Activated CD4-positive, alpha-beta T cell treated with anti-CD3 and anti-CD28 coated beads, Interleukin-2, amount 50 U/mL, for 4 hours (primary cell): ENCODE measurements at regions not wholly inside any gene's neighbourhood (a gene's known extent, or its start where the extent isn't known, plus 50 kb on each side); places are given as distances from the start of the nearest gene placed in this dataset.
A peak's percentile ranks its signal among the peaks of the same experiment; 100 is the strongest.
"Not testable (repeated sequence)": the region's sequence is repeated elsewhere in the genome, so short reads cannot be mapped to it uniquely, and the experiment has no call there.

Source experiments
- DNase-seq, 2 experiments: peaks; one replicate each; pipeline ENCODE4 v3.0.0-alpha.2; 2020

- DNase-seq, result no peak
These were observed 97.6 kb downstream of the LYZL2 start for GRCh38 chr10:30531751-30532530.

- DNase-seq, result peak; percentile 65 to 67
These were observed 95.5 kb downstream of the MAP3K8 start for GRCh38 chr10:30529373-30529998.

- no peak for DNase-seq
These were observed 94.4 kb downstream of the MAP3K8 start for GRCh38 chr10:30528429-30528786.

- DNase-seq, result no peak
These were observed 93.8 kb downstream of the MAP3K8 start for GRCh38 chr10:30527623-30528428.

GRCh38 chr10:30522661-30523078 is 88.7 kb downstream of the MAP3K8 start:
- not testable (repeated sequence) for DNase-seq

- DNase-seq, result no peak
These were observed 84.9 kb downstream of the MAP3K8 start for GRCh38 chr10:30518907-30519306.
